ENCODE measurements at regions not wholly inside any gene's neighbourhood (a gene's known extent, or its start where the extent isn't known, plus 50 kb on each side); places are given as distances from the start of the nearest gene placed in this dataset.

- DNase-seq (ENCODE audit: low read depth in 6 of 9, low spot score in 9 of 9), result no peak
- H3K36me3 ChIP-seq (ENCODE audit: control insufficient read depth in 2 of 2, insufficient read depth in 2 of 2, low read length in 1 of 2), result no peaks in the 10 kb centered on the region
- H3K27ac ChIP-seq (ENCODE audit: low read depth in 1 of 2, low read length in 1 of 2), result no peak overlapping the region
- no peaks in the 10 kb centered on the region for H3K4me1 ChIP-seq (ENCODE audit: control insufficient read depth in 2 of 2, insufficient read depth in 2 of 2, low read length in 2 of 2)
- 82% methylated on average over 10 of the region's 10 CpGs for WGBS
- H3K4me3 ChIP-seq (ENCODE audit: low read length in 2 of 2), result no peak overlapping the region
- no peaks in the 10 kb centered on the region for H3K9me3 ChIP-seq (ENCODE audit: control insufficient read depth in 2 of 2, insufficient read depth in 1 of 2, low read length in 1 of 2)
- no peaks in the 10 kb centered on the region for H3K27me3 ChIP-seq (ENCODE audit: control insufficient read depth in 2 of 2, insufficient read depth in 1 of 2, low read length in 1 of 2)
Measured at GRCh38 chr17:71147906-71148305, 972.9 kb upstream of the SOX9 start.

GRCh38 chr17:71149607-71150006 lies 971.2 kb upstream of the SOX9 start:
- WGBS, result 94% methylated on average over 3 of the region's 3 CpGs
- no peak for DNase-seq (ENCODE audit: low read depth in 6 of 9, low spot score in 9 of 9)
- Histone ChIP-seq H3K27ac (ENCODE audit: low read depth in 1 of 2, low read length in 1 of 2) (no peak overlapping the region), H3K9me3 (ENCODE audit: control insufficient read depth in 2 of 2, insufficient read depth in 1 of 2, low read length in 1 of 2) (no peaks in the 10 kb centered on the region), H3K4me1 (ENCODE audit: control insufficient read depth in 2 of 2, insufficient read depth in 2 of 2, low read length in 2 of 2) (no peaks in the 10 kb centered on the region), H3K4me3 (ENCODE audit: low read length in 2 of 2) (no peak overlapping the region), H3K36me3 (ENCODE audit: control insufficient read depth in 2 of 2, insufficient read depth in 2 of 2, low read length in 1 of 2) (no peaks in the 10 kb centered on the region), H3K27me3 (ENCODE audit: control insufficient read depth in 2 of 2, insufficient read depth in 1 of 2, low read length in 1 of 2) (no peaks in the 10 kb centered on the region)

GRCh38 chr17:71157297-71157696 lies 963.5 kb upstream of the SOX9 start:
- no peak overlapping the region for H3K4me3 ChIP-seq (ENCODE audit: low read length in 2 of 2)
- H3K36me3 ChIP-seq (ENCODE audit: control insufficient read depth in 2 of 2, insufficient read depth in 2 of 2, low read length in 1 of 2), result no peaks in the 10 kb centered on the region
- WGBS, result 90% methylated on average over 2 of the region's 2 CpGs
- no peaks in the 10 kb centered on the region for H3K4me1 ChIP-seq (ENCODE audit: control insufficient read depth in 2 of 2, insufficient read depth in 2 of 2, low read length in 2 of 2)
- no peak overlapping the region for H3K27ac ChIP-seq (ENCODE audit: low read depth in 1 of 2, low read length in 1 of 2)
- H3K27me3 ChIP-seq (ENCODE audit: control insufficient read depth in 2 of 2, insufficient read depth in 1 of 2, low read length in 1 of 2), result no peaks in the 10 kb centered on the region
- DNase-seq (ENCODE audit: low read depth in 6 of 9, low spot score in 9 of 9), result no peak
- H3K9me3 ChIP-seq (ENCODE audit: control insufficient read depth in 2 of 2, insufficient read depth in 1 of 2, low read length in 1 of 2), result no peaks in the 10 kb centered on the region

GRCh38 chr17:71158437-71158836 lies 962.4 kb upstream of the SOX9 start:
- Histone ChIP-seq H3K27ac (ENCODE audit: low read depth in 1 of 2, low read length in 1 of 2) (no peak overlapping the region), H3K27me3 (ENCODE audit: control insufficient read depth in 2 of 2, insufficient read depth in 1 of 2, low read length in 1 of 2) (no peaks in the 10 kb centered on the region), H3K36me3 (ENCODE audit: control insufficient read depth in 2 of 2, insufficient read depth in 2 of 2, low read length in 1 of 2) (no peaks in the 10 kb centered on the region), H3K4me3 (ENCODE audit: low read length in 2 of 2) (no peak overlapping the region), H3K4me1 (ENCODE audit: control insufficient read depth in 2 of 2, insufficient read depth in 2 of 2, low read length in 2 of 2) (no peaks in the 10 kb centered on the region), H3K9me3 (ENCODE audit: control insufficient read depth in 2 of 2, insufficient read depth in 1 of 2, low read length in 1 of 2) (no peaks in the 10 kb centered on the region)
- no peak for DNase-seq (ENCODE audit: low read depth in 6 of 9, low spot score in 9 of 9)
- 97% methylated on average over 4 of the region's 4 CpGs for WGBS

- H3K4me1 ChIP-seq (ENCODE audit: control insufficient read depth in 2 of 2, insufficient read depth in 2 of 2, low read length in 2 of 2), result no peaks in the 10 kb centered on the region
- no peaks in the 10 kb centered on the region for H3K9me3 ChIP-seq (ENCODE audit: control insufficient read depth in 2 of 2, insufficient read depth in 1 of 2, low read length in 1 of 2)
- no peaks in the 10 kb centered on the region for H3K36me3 ChIP-seq (ENCODE audit: control insufficient read depth in 2 of 2, insufficient read depth in 2 of 2, low read length in 1 of 2)
- no peak for DNase-seq (ENCODE audit: low read depth in 6 of 9, low spot score in 9 of 9)
- H3K27me3 ChIP-seq (ENCODE audit: control insufficient read depth in 2 of 2, insufficient read depth in 1 of 2, low read length in 1 of 2), result no peaks in the 10 kb centered on the region
- WGBS, result 81% methylated on average over 6 of the region's 6 CpGs
- no peak overlapping the region for H3K27ac ChIP-seq (ENCODE audit: low read depth in 1 of 2, low read length in 1 of 2)
- H3K4me3 ChIP-seq (ENCODE audit: low read length in 2 of 2), result no peak overlapping the region
Measured at GRCh38 chr17:71163121-71163812, 957.6 kb upstream of the SOX9 start.

GRCh38 chr17:71163813-71164122 lies 957.1 kb upstream of the SOX9 start:
- 92% methylated on average over 8 of the region's 8 CpGs for WGBS
- H3K4me3 ChIP-seq (ENCODE audit: low read length in 2 of 2), result no peak overlapping the region
- H3K27ac ChIP-seq (ENCODE audit: low read depth in 1 of 2, low read length in 1 of 2), result no peak overlapping the region

GRCh38 chr17:71164561-71164960 lies 956.3 kb upstream of the SOX9 start:
- Histone ChIP-seq H3K9me3 (ENCODE audit: control insufficient read depth in 2 of 2, insufficient read depth in 1 of 2, low read length in 1 of 2) (no peaks in the 10 kb centered on the region), H3K27me3 (ENCODE audit: control insufficient read depth in 2 of 2, insufficient read depth in 1 of 2, low read length in 1 of 2) (no peaks in the 10 kb centered on the region), H3K4me1 (ENCODE audit: control insufficient read depth in 2 of 2, insufficient read depth in 2 of 2, low read length in 2 of 2) (no peaks in the 10 kb centered on the region), H3K4me3 (ENCODE audit: low read length in 2 of 2) (no peak overlapping the region), H3K27ac (ENCODE audit: low read depth in 1 of 2, low read length in 1 of 2) (no peak overlapping the region), H3K36me3 (ENCODE audit: control insufficient read depth in 2 of 2, insufficient read depth in 2 of 2, low read length in 1 of 2) (no peaks in the 10 kb centered on the region)
- 79% methylated on average over 3 of the region's 3 CpGs for WGBS
- DNase-seq (ENCODE audit: low read depth in 6 of 9, low spot score in 9 of 9), result no peak

More at GRCh38 chr17:71163813-71164122, 957.1 kb upstream of the SOX9 start:
- Histone ChIP-seq H3K27me3 (ENCODE audit: control insufficient read depth in 2 of 2, insufficient read depth in 1 of 2, low read length in 1 of 2) (no peaks in the 10 kb centered on the region), H3K9me3 (ENCODE audit: control insufficient read depth in 2 of 2, insufficient read depth in 1 of 2, low read length in 1 of 2) (no peaks in the 10 kb centered on the region), H3K4me1 (ENCODE audit: control insufficient read depth in 2 of 2, insufficient read depth in 2 of 2, low read length in 2 of 2) (no peaks in the 10 kb centered on the region), H3K36me3 (ENCODE audit: control insufficient read depth in 2 of 2, insufficient read depth in 2 of 2, low read length in 1 of 2) (no peaks in the 10 kb centered on the region)
- no peak for DNase-seq (ENCODE audit: low read depth in 6 of 9, low spot score in 9 of 9)

GRCh38 chr17:71166311-71166710 lies 954.5 kb upstream of the SOX9 start:
- Histone ChIP-seq H3K4me1 (ENCODE audit: control insufficient read depth in 2 of 2, insufficient read depth in 2 of 2, low read length in 2 of 2) (no peaks in the 10 kb centered on the region), H3K9me3 (ENCODE audit: control insufficient read depth in 2 of 2, insufficient read depth in 1 of 2, low read length in 1 of 2) (no peaks in the 10 kb centered on the region), H3K36me3 (ENCODE audit: control insufficient read depth in 2 of 2, insufficient read depth in 2 of 2, low read length in 1 of 2) (no peaks in the 10 kb centered on the region), H3K4me3 (ENCODE audit: low read length in 2 of 2) (no peak overlapping the region), H3K27ac (ENCODE audit: low read depth in 1 of 2, low read length in 1 of 2) (no peak overlapping the region), H3K27me3 (ENCODE audit: control insufficient read depth in 2 of 2, insufficient read depth in 1 of 2, low read length in 1 of 2) (no peaks in the 10 kb centered on the region)
- WGBS, result 78% methylated on average over 2 of the region's 2 CpGs
- DNase-seq (ENCODE audit: low read depth in 6 of 9, low spot score in 9 of 9), result no peak

- Histone ChIP-seq H3K9me3 (ENCODE audit: control insufficient read depth in 2 of 2, insufficient read depth in 1 of 2, low read length in 1 of 2) (no peaks in the 10 kb centered on the region), H3K4me1 (ENCODE audit: control insufficient read depth in 2 of 2, insufficient read depth in 2 of 2, low read length in 2 of 2) (no peaks in the 10 kb centered on the region), H3K27ac (ENCODE audit: low read depth in 1 of 2, low read length in 1 of 2) (no peak overlapping the region), H3K27me3 (ENCODE audit: control insufficient read depth in 2 of 2, insufficient read depth in 1 of 2, low read length in 1 of 2) (no peaks in the 10 kb centered on the region), H3K4me3 (ENCODE audit: low read length in 2 of 2) (no peak overlapping the region), H3K36me3 (ENCODE audit: control insufficient read depth in 2 of 2, insufficient read depth in 2 of 2, low read length in 1 of 2) (no peaks in the 10 kb centered on the region)
- 73% methylated on average over 5 of the region's 5 CpGs for WGBS
- no peak for DNase-seq (ENCODE audit: low read depth in 6 of 9, low spot score in 9 of 9)
Measured at GRCh38 chr17:71168053-71168741, 952.6 kb upstream of the SOX9 start.
